ENCODE measurements at regions not wholly inside any gene's neighbourhood (a gene's known extent, or its start where the extent isn't known, plus 50 kb on each side); places are given as distances from the start of the nearest gene placed in this dataset.

DNA sequence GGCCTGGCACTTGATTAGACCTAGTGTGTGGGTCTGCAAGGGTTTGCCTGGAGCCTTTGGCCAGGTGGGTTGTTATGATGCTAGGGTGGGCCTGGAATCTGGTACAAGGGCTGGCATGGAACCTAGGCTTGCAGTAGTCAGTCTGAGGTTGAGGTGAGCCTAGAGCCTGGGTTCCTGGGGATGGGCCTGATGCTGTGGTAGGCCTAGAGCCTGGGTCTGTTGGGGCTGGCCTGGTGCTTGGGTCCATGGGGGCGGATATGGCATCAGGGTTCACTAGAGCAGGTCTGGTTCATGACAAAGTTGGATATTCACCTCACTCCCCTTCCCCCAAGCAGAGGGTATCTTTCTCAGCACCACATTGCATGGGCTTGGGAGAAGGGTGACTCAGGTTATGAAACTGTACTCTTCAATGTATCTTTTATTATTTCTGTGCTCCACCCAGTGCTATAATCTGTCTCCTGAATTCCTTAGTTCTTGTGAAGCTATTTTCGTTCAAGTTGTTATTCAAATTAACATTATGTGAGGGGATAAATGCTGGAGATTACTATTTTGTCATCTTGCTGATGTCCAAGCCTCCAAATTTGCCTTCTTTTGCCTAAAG is 274.4 kb downstream of the NFKBIZ start:
- no peak for DNase-seq

DNA sequence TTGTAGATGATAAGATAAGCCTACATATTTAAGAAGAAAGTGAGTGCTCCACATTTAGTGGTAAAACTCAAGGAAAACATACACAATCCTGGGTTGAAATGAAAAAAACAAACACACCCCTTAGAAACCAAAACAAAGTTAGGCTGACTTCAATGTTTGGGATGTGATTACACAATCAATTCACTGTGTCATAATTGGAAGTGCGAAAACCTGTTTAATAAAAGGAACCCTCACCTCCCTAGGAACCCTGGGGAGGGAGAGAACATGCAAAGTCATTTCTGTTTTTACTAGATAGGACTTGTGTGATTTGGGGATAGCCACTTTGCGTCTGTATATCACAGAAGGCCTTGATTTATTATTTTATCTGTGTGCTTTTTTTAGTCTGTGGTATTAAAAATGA is 275.0 kb downstream of the NFKBIZ start:
- no peak for DNase-seq

DNA sequence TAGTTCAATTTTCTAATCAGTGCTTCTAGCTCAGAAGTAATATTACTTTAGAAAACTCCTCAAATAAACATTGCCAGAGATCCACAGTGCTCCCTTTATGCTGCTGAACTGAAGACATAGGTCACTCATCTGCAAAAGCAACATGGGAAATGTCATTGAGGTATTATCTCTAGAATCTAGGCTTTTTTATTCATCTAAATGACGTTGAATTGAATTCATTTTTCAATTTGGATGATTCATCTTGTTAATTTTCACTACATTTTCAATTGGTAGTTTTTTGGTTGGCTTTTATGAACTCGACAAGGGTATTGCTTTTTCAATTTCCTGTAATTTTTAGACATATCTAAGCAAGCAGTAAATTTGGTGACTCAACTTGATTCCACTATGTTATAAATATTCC is 275.4 kb downstream of the NFKBIZ start:
- DNase-seq = no peak

DNA sequence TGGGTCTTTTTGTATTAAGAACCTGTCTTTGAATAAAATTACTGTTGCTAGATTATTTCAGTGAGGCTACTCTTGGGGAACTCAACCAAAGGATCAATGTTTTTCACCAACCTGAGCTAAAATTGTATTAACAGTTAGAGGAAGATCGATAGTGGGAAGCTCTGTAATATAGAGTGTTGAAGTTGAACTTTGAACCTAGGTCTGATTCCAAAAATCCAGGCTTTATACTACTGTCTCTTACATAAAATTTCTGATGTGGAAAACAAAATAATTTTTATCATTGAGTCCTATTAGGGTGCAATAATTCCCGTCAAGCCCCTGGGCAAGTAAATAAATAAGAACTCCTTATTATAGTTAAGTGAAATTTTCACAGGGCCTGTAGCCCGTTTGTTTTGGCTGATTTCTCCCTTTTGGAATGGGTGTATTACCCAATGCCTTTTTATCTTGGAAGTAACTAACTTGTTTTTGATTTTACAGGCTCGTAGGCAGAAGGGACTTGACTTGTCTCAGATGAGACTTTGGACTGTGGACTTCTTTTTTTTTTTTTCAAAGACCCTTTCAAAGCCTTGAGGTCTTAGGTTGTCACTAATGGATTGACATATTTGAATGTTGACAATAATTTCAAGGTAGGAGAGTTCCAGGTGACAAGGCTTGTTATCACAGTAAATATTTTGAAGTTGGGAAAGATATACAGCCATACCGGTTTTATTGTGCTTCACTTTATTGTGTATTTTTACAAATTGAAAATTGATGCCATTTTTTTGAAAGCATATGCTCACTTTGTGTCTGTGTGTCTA is 276.1 kb downstream of the NFKBIZ start:
- no peak for DNase-seq

DNA sequence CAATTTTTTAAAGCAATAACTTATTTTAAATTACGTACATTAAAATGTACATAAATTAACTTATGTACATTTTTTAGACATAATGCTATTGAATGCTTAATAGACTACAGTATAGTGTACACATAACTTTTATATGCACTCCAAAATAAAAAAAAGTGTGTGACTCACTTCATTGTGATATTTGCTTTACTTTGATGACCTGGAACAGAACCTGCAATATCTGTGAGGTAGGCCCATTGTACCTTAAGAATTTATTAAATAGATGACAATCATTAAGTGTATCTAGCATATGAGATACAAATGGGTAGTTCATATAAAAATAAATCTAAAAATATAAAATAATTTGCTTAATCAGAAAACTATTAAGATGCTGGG is 276.7 kb downstream of the NFKBIZ start:
- DNase-seq = no peak

DNA sequence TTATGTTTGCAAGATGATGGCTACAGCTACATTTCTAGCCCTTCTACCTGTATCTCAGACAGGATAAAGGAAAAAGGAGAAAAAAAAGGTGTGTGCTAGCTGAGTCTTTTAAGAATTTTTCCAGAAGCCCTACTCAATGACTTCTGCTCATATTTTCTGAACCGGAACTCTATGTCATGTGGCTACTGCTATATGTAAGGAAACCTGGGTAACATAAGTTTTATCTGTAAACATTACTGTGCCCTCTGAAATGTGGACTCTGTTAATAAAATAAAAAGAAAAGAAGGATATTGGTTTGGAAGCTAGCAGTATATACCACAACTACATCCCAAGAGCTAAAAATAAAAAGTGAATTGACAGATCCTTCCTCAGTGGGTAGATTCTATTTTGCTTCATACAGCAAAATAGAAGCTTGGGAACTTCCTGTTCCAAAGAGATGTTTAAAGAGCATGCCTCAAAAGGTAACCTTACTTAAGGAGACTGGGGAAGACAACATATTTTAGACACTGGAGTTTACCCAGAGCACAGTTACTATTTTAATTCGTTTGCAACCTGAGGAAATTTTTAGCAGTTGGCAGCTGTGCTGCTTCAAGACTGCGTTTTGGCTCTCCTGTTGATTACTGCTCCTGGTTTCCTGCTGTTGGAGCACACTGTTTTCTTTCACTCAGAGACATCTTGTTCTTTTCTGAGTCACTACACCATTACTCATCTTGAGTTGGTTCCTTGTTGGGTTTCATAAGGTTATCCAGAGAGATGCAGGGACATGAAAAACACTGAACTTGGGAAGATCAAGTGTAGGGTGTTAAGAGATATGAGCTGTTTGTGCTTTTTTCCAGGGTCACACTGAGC is 280.7 kb downstream of the NFKBIZ start:
- no peak for DNase-seq

DNA sequence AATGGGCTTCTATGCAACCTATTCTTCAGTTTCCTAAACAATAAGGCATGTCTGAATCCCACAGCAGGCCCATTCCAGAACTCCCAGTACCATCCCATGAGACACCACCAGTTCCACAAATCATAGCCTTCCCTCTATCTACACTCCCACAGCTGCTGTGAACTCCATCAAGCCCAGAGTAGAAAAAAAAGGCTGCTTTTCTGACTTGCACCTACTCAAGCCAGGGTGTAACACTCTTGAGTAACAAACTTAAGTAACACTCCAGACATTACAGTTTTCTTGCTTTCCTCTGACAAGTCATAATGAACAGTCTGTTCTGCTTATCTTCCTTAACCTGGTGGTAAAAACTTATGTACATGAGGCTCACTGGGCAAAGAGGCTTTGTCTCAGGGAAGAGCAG is 283.1 kb downstream of the NFKBIZ start:
- no peak for DNase-seq

DNA sequence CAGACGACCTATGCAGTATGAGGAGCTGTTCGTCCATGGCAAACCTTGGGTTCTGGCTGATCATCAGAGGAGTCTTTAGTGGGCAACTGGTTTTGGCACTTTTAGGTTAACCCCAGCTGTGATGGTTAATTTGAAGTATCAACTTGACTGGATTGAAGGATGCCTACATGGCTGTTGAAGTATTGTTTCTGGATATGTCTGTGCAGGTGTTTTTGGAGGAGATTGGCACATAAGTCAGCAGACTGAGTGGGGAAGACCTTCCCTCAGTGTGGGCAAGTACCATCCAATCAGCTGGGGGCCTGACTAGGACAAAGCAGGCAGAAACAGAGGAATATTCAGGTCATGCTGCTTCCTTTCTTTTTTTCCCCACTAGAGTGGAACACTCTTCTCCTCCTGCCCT is 284.1 kb downstream of the NFKBIZ start:
- no peak for DNase-seq

DNA sequence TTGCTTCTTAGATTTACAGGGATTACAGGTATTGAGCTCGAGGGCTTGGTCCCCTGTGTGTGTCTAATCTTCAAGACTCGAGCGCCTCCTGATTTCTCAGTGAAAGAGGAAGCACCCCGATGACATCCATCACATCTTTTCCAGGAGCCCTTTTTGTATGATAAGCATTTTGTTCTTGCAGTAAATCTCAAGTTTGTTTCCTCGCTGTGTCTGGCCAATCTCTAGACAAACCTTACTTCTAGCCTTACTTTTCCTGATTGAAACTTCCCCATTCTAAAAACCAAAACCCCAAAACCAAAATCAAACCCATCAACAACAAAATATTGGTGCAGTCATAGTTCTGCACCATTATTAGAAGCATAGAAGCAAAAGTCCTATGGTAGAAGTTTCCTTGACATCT is 286.0 kb downstream of the NFKBIZ start:
- DNase-seq = no peak

DNA sequence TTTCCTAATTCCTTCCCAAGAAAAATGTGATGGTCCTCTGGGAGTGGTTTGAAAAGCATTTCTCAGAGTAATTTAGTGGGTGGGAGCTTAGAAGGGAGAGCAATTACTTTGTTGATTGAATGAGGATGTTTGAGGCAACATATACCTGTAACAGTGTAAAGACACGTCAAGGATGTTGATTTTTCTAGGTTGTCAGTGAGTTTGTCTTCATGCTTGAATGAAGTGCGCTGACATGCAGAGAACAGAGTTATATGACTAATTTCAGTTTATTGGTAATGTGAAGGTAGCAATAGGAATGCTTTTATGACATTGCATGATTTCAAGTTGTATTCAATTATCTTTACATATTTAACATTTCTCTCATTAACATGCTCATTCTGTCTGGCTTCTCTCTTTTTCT is 286.9 kb downstream of the NFKBIZ start:
- no peak for DNase-seq

DNA sequence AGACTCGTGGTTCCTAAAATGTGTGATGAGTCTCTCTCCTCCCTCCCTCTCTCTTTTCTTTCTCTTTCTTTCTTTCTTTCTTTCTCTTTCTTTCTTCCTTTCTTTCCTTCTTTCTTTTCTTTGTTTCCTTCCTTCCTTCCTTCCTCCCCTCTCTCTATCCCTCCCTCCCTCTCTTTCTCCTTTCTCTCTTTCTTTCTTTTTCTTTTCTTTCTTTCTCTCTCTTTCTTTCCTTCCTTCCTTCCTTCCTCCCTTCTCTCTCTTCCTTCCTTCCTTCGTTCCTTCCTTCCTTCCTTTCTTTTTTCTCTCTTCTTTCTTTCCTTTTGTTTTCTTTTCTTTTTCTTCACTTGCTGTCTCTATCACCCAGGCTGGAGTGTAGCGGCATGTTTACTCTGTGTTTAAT is 290.8 kb downstream of the NFKBIZ start:
- DNase-seq = no peak

DNA sequence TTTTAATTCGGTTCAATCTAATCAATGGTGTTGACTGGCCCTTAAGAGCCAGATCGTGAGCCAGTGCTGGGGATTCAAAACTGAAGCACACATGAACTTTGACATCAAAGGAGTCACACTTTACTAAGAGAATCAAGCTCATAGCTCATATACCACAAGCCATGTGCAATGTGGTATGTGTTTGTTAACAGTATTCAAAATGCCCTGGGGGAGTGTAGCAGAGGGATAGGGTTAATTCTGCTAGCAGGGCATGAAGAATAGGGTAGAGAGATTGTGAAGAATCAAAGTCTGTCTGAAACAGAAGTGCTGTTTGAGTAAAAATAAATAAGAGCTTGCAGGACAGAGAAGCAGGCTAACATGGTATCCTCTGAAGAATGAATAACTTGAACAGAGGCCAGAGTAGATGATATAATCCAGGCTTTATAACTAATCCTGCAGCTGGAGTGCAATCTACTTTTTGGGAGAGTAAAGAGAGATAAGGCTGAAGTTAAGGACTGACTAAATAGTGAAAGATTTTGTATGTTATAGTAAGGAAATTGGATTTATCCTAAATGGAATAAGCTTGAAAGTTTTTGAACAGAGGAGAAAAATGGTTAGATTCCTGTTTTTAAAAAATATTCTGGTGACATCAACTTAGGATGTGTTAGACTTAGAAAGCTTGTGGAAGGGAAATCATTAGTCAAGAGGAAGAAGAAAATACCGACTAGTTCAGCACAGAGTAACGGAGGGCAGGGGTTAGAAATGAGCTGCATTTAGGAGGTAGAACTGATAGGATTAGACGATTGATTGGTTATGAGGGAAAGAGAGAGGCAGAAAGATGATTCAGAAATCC is 292.0 kb downstream of the NFKBIZ start:
- no peak for DNase-seq

DNA sequence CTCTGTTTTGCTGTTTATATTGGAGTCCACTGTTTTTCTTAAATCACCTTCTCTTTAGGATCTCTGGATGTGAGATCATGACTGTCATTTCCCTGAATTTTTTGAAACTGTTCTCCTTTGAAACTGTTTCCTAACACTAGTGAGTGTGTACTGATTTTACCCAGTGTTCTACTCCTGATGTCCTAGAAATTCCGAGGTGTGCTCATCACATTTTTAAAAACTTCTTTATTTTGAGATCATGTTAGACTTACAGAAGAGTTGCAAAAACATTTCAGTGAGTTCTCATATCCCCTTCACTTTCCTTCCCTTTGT is 292.6 kb downstream of the NFKBIZ start:
- no peak for DNase-seq

DNA sequence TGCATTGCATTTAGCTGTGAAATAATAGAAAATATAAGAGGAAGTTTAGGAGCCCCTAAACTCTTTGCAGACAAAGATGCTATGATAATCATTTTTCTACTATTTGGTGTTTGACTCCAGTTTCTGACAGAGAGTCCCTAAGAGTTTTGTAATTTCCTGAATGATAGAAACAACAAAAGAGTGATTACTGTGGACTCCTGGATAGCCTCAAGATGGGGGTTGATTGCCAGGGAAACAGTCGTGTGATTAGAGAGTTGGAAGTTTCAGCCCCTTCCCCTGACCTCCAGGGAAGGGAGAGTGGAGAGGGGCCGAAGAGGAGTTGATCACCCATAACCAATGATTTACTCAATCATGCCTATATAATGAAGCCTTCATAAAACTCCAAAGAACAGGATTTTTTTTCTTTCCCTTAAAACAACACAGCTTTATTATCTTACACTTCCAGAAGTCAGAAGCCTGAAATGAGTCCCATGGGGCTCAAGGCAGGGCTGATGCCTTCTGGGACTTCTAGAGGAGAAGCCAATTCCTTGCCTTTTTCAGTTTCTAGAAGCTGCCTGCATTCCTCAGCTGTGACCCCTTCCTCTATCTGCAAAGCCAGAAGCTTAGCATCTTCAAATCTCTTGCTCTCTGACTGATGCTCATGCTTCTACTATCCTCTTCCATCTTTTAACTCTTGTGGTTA is 292.3 kb upstream of the ZPLD1 start:
- no peak for DNase-seq

DNA sequence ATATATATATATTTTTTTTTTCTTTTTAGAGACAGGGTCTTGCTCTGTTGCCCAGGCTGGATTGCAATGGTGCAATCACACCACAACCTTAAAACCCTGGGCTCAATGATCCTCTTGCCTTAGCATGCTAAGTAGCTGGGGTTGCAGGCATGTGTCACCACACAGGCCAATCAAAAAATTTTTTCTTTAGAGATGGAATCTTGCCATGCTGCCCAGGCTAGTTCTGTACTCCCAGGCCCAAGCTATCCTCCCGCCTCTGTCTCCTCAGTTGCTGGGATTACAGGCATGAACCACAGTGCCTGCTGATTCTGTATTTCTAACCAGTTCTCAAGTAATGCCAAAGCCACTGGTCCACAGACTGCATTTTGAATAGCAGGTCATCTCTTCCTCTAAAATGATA is 291.3 kb upstream of the ZPLD1 start:
- DNase-seq = no peak

DNA sequence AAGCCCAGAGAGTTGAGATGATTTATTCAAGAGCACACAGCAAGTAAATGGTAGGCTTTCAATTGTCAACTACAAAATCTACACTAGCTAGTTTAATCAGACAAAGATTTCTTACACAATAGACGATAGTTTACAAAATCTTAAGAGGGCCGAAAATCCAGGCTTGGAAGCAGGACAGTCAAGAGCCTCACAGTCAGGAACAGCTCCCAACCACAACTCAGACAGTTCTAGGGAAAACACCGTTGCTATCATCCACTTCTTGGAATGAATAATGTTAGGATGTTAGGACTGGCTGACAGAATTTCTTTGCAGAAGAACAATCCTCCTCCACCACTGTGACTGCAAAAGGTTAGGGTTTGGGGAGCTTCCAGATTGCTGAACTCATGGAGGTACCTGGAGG is 290.8 kb upstream of the ZPLD1 start:
- DNase-seq = no peak

DNA sequence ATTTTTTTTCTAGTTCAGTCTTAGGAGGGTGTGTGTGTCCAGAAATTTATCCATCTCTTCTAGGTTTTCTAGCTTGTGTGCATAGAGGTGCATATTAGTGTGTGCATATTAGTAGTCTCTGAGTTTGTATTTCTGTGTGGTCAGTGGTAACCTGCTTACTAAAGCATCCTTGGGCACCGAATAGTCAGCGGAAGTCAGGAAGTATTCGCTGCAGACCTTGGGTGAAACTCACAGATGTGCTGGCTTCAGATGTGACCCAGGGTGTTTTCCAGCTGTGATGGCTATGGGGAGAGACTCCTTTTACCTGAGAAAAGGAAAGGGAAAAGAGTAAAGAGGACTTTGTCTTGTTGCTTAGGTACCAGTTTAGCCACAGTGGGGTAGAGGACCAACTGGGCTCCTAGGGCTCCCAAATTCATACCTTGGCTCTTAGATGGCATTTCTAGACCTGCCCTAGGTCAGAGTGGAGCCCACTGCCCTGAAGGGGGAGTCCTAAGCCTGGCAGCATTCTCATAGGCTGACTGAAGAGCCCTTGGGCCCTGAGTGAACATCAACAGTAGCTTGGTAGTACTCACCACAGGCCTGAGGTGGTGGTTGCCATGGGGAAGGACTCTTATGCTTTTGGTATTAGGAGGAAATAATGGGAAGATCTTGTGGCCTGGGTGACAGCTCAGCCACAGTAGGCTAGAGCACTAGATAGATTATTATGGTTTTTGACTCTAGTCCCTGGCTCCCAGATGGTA is 286.0 kb upstream of the ZPLD1 start:
- DNase-seq = no peak

DNA sequence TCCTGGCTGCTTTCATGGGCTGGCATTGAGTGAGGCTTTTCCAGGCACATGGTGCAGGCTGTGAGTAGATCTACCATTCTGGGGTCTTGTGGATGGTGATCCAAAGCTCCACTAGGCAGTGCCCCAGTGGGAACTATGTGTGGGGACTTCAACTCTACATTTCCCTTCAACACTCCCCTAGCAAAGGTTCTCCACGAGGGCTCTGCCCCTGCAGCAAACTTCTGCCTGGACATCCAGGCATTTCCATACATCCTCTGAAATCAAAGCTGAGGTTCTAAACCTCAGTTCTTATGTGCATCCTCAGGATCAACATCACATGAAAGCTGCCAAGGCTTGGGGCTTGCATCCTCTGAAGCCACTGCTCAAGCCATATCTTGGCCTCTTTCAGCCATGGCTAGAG is 282.9 kb upstream of the ZPLD1 start:
- DNase-seq = no peak

DNA sequence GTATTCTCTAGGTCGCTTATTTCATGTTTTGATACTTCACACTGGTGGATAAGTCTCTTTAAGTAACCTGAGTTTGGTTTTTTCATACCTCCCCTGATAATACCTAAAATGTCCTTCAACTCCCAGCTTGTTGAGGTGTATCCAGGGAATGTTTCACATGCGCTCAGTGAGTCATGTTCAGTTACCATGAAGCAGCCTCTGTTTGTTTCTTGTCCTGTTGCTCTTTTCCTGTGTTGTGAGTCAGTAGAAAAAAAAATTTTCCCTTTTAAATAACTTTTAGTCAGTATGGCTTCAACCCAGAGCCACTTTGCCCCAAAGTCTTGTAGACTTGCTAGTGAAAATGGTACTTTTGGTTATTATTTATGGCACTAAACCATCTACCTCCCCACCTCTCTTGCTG is 278.4 kb upstream of the ZPLD1 start:
- no peak for DNase-seq

DNA sequence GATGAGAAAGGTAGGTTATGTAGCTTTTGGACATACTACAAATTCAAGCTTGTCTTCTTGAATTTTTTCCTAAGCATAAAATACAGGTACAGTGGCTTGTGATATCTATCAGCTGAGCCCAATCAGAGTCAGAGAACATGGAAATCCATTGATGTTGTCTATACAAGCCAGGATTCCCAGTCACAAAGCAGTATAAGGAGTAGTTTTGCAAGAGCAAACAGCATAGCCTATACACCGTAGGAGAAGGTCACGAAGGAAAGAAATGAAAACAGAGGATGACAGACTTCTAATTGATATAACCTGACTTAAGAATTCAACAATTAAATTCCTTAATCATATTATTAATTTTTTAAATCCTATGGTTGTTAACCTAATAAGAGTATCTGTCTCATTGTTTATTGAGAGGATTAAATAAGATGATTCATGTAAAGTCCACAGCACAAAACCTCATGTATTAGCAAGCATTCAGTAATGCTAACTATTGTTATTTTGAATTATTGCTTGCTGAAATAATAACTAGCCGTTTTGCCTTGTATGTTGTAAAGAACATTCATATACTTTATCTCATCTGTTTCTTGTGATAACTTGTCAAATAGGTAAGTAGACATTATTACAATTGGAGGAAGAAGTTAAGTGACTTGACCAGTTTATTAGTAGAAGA is 276.6 kb upstream of the ZPLD1 start:
- DNase-seq = no peak

DNA sequence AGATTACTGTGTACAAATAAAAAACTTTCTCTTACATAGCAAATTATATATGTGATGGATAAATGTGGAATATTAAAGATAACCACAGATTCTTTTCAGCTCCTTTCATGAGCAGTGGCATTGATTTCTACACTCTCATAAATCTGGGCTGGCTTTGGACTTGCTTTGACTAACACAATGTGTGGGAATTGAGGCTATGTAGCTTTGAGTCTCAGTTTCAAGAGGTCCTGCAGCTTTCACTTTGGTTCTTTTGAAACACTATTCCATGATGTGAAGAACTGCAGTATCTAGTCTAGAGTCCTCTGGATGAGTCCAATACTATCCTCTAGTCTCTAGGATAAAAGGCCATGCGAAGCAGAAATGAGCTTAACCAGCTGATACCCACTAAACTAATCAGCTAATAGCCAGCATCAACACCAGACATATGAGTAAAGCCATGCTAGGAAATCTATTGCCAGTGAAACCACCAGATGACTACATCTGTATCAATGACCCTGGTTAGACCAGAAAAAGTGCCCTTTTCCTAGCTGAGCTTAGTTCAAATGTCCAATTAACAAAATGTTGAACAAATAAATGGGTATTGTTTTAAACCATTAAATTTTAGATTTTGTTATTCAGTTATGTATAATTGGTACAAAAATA is 274.9 kb upstream of the ZPLD1 start:
- no peak for DNase-seq
